Stomach (tissue), 4 donors: ENCODE measurements at regions not wholly inside any gene's neighbourhood (a gene's known extent, or its start where the extent isn't known, plus 50 kb on each side); places are given as distances from the start of the nearest gene placed in this dataset.
"Not testable (repeated sequence)": the region's sequence is repeated elsewhere in the genome, so short reads cannot be mapped to it uniquely, and the experiment has no call there.

Experiments
- EP300 ChIP-seq: sonication (generic); formaldehyde crosslinking; IDR thresholded peaks from one replicate; pipeline ENCODE4 v1.6.1; 2017; ENCODE audit warnings: antibody characterized with exemption
- POLR2AphosphoS5 ChIP-seq, 3 donors: sonication (generic); formaldehyde crosslinking; IDR thresholded peaks; one replicate each; pipeline ENCODE4 v1.6.1; 2016; ENCODE audit warnings: antibody characterized with exemption in 3 of 3
- TF ChIP-seq, protein P1 (sequence below), 7 experiments: fragments of 450-650 bp in 4 of 7; fragments of 200-600 bp in 3 of 7; sonication (generic) in 3 of 7; IDR thresholded peaks; one replicate each; pipeline ENCODE4 v1.5.1; 2016 to 2019; ENCODE audit warnings: antibody characterized with exemption in 7 of 7, control low read depth in 2 of 7, mild to moderate bottlenecking in 1 of 7

DNA sequence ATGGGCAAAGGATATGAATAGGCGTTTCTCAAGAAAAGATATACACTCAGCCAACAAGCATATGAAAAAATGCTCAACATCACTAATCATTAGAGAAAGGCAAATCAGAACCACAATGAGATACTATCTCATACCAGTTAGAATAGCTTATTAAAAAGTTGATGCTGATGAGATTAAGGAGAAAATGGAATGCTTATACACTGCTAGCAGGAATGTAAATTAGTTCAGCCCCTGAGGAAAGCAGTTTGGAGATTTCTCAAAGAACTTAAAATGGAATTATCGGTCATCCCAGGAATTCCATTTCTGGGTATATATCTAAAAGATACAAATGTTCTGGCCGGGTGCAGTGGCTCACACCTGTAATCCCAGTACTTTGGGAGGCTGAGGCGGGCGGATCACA lies 78.2 kb upstream of the NOX4 start:
- TF ChIP-seq, protein P1, sequence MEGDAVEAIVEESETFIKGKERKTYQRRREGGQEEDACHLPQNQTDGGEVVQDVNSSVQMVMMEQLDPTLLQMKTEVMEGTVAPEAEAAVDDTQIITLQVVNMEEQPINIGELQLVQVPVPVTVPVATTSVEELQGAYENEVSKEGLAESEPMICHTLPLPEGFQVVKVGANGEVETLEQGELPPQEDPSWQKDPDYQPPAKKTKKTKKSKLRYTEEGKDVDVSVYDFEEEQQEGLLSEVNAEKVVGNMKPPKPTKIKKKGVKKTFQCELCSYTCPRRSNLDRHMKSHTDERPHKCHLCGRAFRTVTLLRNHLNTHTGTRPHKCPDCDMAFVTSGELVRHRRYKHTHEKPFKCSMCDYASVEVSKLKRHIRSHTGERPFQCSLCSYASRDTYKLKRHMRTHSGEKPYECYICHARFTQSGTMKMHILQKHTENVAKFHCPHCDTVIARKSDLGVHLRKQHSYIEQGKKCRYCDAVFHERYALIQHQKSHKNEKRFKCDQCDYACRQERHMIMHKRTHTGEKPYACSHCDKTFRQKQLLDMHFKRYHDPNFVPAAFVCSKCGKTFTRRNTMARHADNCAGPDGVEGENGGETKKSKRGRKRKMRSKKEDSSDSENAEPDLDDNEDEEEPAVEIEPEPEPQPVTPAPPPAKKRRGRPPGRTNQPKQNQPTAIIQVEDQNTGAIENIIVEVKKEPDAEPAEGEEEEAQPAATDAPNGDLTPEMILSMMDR (IDR thresholded peaks at IDR 0.05): not testable (repeated sequence)
- not testable (repeated sequence) for TF ChIP-seq EP300; POLR2AphosphoS5 (IDR thresholded peaks at IDR 0.05)
